Lung (tissue), 11 donors: ENCODE measurements at regions not wholly inside any gene's neighbourhood (a gene's known extent, or its start where the extent isn't known, plus 50 kb on each side); places are given as distances from the start of the nearest gene placed in this dataset.

Experiments used
- ATAC-seq: fragments of 200-7000 bp; cut with Tn5 transposase; one replicate; pipeline ENCODE4 v1.9.1; 2020; ENCODE audit warnings: moderate number of reproducible peaks; ENCODE audit not compliant: insufficient read depth, low FRiP score
- DNase-seq, 3 donors: peaks; one replicate each; pipeline ENCODE4 v3.0.0-alpha.2; 2013 to 2017
- H3K27ac ChIP-seq, 2 donors: one replicate each; pipeline ENCODE4 v1.5.1; 2013; ENCODE audit warnings: mild to moderate bottlenecking in 2 of 2, moderate library complexity in 2 of 2, control low read depth in 1 of 2, inconsistent platforms in 1 of 2, low read depth in 1 of 2, low read length in 1 of 2
- H3K27me3 ChIP-seq, 3 donors: one replicate each; pipeline ENCODE4 v1.5.1; 2013; ENCODE audit warnings: low read length in 2 of 3; ENCODE audit not compliant: control insufficient read depth in 3 of 3, insufficient read depth in 3 of 3
- H3K36me3 ChIP-seq, 4 donors: one replicate each; pipeline ENCODE4 v1.5.1; 2013; ENCODE audit warnings: low read length in 4 of 4, mild to moderate bottlenecking in 1 of 4, moderate library complexity in 1 of 4; ENCODE audit not compliant: control insufficient read depth in 4 of 4, insufficient read depth in 4 of 4
- H3K4me1 ChIP-seq, 5 donors: one replicate each; pipeline ENCODE4 v1.5.1; 2013; ENCODE audit warnings: low read length in 5 of 5, mild to moderate bottlenecking in 2 of 5, moderate library complexity in 1 of 5; ENCODE audit not compliant: control insufficient read depth in 5 of 5, insufficient read depth in 5 of 5
- H3K4me3 ChIP-seq: one replicate; pipeline ENCODE4 v1.5.1; 2013; ENCODE audit warnings: mild to moderate bottlenecking, control low read depth, moderate library complexity
- H3K9ac ChIP-seq, 2 donors: one replicate each; pipeline ENCODE4 v1.5.1; 2013; ENCODE audit warnings: low read length in 2 of 2, control low read depth in 1 of 2; ENCODE audit not compliant: insufficient read depth in 1 of 2
- H3K9me3 ChIP-seq, 4 donors: one replicate each; pipeline ENCODE4 v1.5.1; 2013; ENCODE audit warnings: low read length in 3 of 4, mild to moderate bottlenecking in 1 of 4, moderate library complexity in 1 of 4; ENCODE audit not compliant: control insufficient read depth in 4 of 4, insufficient read depth in 3 of 4
- CTCF ChIP-seq: IDR thresholded peaks from 2 replicates; pipeline ENCODE4 v1.5.1; 2012; ENCODE audit warnings: mild to moderate bottlenecking; ENCODE audit errors: control extremely low read depth, extremely low read depth
- WGBS, 2 donors: extraction: QIAGEN DNeasy Blood & Tissue Kit; methylation state at CpG; one replicate each; pipeline ENCODE4 v1.1.7; 2013; 5-methylcytosine and 5-hydroxymethylcytosine counted together
- donor health status: control.
- donor health status: control.
- donor health status: Bipolar disorder and iron deficiency.
- donor health status: healthy.
- donor health status: DM: yes; HTN: yes; CAD: no.

- H3K36me3 ChIP-seq, result no peaks in the 10 kb centered on the region
- WGBS, 2 donors, result 59 to 73% methylated on average over 20 of the region's 20 CpGs
- no peak overlapping the region for H3K4me3 ChIP-seq
- H3K9ac ChIP-seq, result no peak overlapping the region
- DNase-seq, result no peak
- no peaks in the 10 kb centered on the region for H3K9me3 ChIP-seq
- no peaks in the 10 kb centered on the region for H3K27me3 ChIP-seq
- H3K27ac ChIP-seq, result no peak overlapping the region
- no peak for TF ChIP-seq CTCF
- ATAC-seq, result no peak
- peaks cover 0 to 3% (median 0%) of the 10 kb centered on the region in 5 donors for H3K4me1 ChIP-seq
Measured at GRCh38 chr11:116173941-116174911, 598.6 kb downstream of the BUD13 start.

- no peak overlapping the region for H3K27ac ChIP-seq
- H3K9ac ChIP-seq, result no peak overlapping the region
- peaks cover 0 to 3% (median 0%) of the 10 kb centered on the region in 5 donors for H3K4me1 ChIP-seq
- DNase-seq (peak in 1 of 3 donors; percentile 44), ATAC-seq (no peak)
- H3K9me3 ChIP-seq, result no peaks in the 10 kb centered on the region
- 73 to 76% methylated on average over 4 of the region's 4 CpGs for WGBS, 2 donors
- no peak overlapping the region for H3K4me3 ChIP-seq
- no peaks in the 10 kb centered on the region for H3K27me3 ChIP-seq
- H3K36me3 ChIP-seq, result no peaks in the 10 kb centered on the region
- TF ChIP-seq CTCF, result no peak
Measured at GRCh38 chr11:116173506-116173905, 599.3 kb downstream of the BUD13 start.

GRCh38 chr11:116172851-116173250, 599.9 kb downstream of the BUD13 start:
- Histone ChIP-seq H3K9ac (no peak overlapping the region), H3K9me3 (no peaks in the 10 kb centered on the region), H3K27ac (no peak overlapping the region), H3K36me3 (no peaks in the 10 kb centered on the region), H3K4me1 (peaks cover 0 to 3% (median 0%) of the 10 kb centered on the region in 5 donors), H3K4me3 (no peak overlapping the region), H3K27me3 (no peaks in the 10 kb centered on the region)
- no peak for TF ChIP-seq CTCF
- DNase-seq (no peak), ATAC-seq (no peak)
- 55 to 73% methylated on average over 2 of the region's 2 CpGs for WGBS, 2 donors
